CD4-positive, alpha-beta T cell (primary cell): ENCODE measurements at regions not wholly inside any gene's neighbourhood (a gene's known extent, or its start where the extent isn't known, plus 50 kb on each side); places are given as distances from the start of the nearest gene placed in this dataset.

Experiments used
- ATAC-seq: fragments of 200-7000 bp; cut with Tn5 transposase; one replicate; pipeline ENCODE4 v1.10.0; 2022; ENCODE audit warnings: mild to moderate bottlenecking; ENCODE audit not compliant: poor library complexity
- CTCF ChIA-PET: fragments of 350-600 bp; sonication (Branson Sonifier 250); formaldehyde crosslinking; loops from one replicate; lab custom pipeline; 2021; ENCODE audit warnings: antibody characterized with exemption, inconsistent platforms; lab: Charles Lee
- POLR2A ChIA-PET: fragments of 350-600 bp; sonication (Branson Sonifier 250); formaldehyde crosslinking; loops from one replicate; lab custom pipeline; 2021; ENCODE audit warnings: antibody characterized with exemption, inconsistent platforms; lab: Charles Lee
- DNase-seq, 14 experiments: peaks; one replicate each; pipeline ENCODE4 v3.0.0-alpha.2; 2013 to 2020; ENCODE audit warnings: mixed read lengths in 2 of 14
- H3K27ac ChIP-seq, 2 donors: one replicate each; pipeline versions ENCODE4 v1.5.1 to v1.7.0; 2013; ENCODE audit warnings: low read length in 2 of 2, low read depth in 1 of 2, mild to moderate bottlenecking in 1 of 2
- H3K27me3 ChIP-seq, 2 experiments: 1 replicate in 1 of 2; 2 replicates in 1 of 2; pipeline versions ENCODE4 v1.6.1 to v1.7.0; 2013; ENCODE audit warnings: low read length in 2 of 2, control low read depth in 1 of 2, mild to moderate bottlenecking in 1 of 2, moderate library complexity in 1 of 2; ENCODE audit not compliant: insufficient read depth in 2 of 2, control insufficient read depth in 1 of 2
- H3K36me3 ChIP-seq: one replicate; pipeline ENCODE4 v1.6.1; 2013; ENCODE audit warnings: low read length, control low read depth; ENCODE audit not compliant: insufficient read depth
- H3K4me1 ChIP-seq: one replicate; pipeline ENCODE4 v1.6.1; 2013; ENCODE audit warnings: low read length, control low read depth; ENCODE audit not compliant: insufficient read depth
- H3K4me3 ChIP-seq: one replicate; pipeline ENCODE4 v1.5.1; 2013; ENCODE audit warnings: mild to moderate bottlenecking, low read length, moderate library complexity
- H3K9me3 ChIP-seq, 2 experiments: 1 replicate in 1 of 2; 2 replicates in 1 of 2; pipeline versions ENCODE4 v1.6.1 to v1.7.0; 2013; ENCODE audit warnings: low read length in 2 of 2, mild to moderate bottlenecking in 2 of 2, control low read depth in 1 of 2, moderate library complexity in 1 of 2; ENCODE audit not compliant: control insufficient read depth in 1 of 2, insufficient read depth in 1 of 2
- H3K27ac Mint-ChIP-seq: one replicate; pipeline ENCODE4 v1.8.0; 2020; ENCODE audit warnings: mixed read lengths
- H3K27me3 Mint-ChIP-seq: one replicate; pipeline ENCODE4 v1.8.0; 2021; ENCODE audit warnings: mixed read lengths
- H3K36me3 Mint-ChIP-seq: one replicate; pipeline ENCODE4 v1.8.0; 2021; ENCODE audit warnings: low read depth, mixed read lengths
- H3K4me1 Mint-ChIP-seq: one replicate; pipeline ENCODE4 v1.8.0; 2021; ENCODE audit warnings: low read depth, mixed read lengths
- H3K4me3 Mint-ChIP-seq: one replicate; pipeline ENCODE4 v1.8.0; 2020; ENCODE audit warnings: mild to moderate bottlenecking, mixed read lengths
- H3K9me3 Mint-ChIP-seq: one replicate; pipeline ENCODE4 v1.8.0; 2020; ENCODE audit warnings: mixed read lengths
- intact Hi-C, 2 experiments: fragments of 100-400 bp; cut with DNase I in 1 of 2; cut with micrococcal nuclease in 1 of 2; formaldehyde crosslinking; loops; one replicate each; pipeline versions ENCODE4 v1.15.1 to v1.9.0; 2023 to 2025; cut with DNase I, micrococcal nuclease
- TF ChIP-seq, protein P1 (sequence below): fragments of 200-600 bp; IDR thresholded peaks from one replicate; pipeline ENCODE4 v1.8.0; 2022; ENCODE audit warnings: antibody characterized with exemption, mild to moderate bottlenecking

GRCh38 chr2:8452296-8452695, 229.6 kb upstream of the ID2 start:
- Histone ChIP-seq H3K36me3 (no peaks in the 10 kb centered on the region), H3K4me3 (no peak overlapping the region), H3K27ac (no peak overlapping the region), H3K27me3 (no peaks in the 10 kb centered on the region), H3K4me1 (peaks cover 29% of the 10 kb centered on the region), H3K9me3 (no peaks in the 10 kb centered on the region)
- Mint-ChIP-seq H3K4me1 (peaks cover 16% of the 10 kb centered on the region), H3K36me3 (no peaks in the 10 kb centered on the region), H3K27me3 (no peaks in the 10 kb centered on the region), H3K9me3 (no peaks in the 10 kb centered on the region), H3K27ac (no peak overlapping the region), H3K4me3 (no peak overlapping the region)
- intact Hi-C loops = loop anchor here (10.0 kb wide), 2 partner anchors 93 to 233 kb away; partner anchors contain the start of gene ID2 (in 1 of the 2)
- POLR2A ChIA-PET = no interaction called here
- DNase-seq (no peak), ATAC-seq (no peak)
- CTCF ChIA-PET = no interaction called here
- TF ChIP-seq, protein P1, sequence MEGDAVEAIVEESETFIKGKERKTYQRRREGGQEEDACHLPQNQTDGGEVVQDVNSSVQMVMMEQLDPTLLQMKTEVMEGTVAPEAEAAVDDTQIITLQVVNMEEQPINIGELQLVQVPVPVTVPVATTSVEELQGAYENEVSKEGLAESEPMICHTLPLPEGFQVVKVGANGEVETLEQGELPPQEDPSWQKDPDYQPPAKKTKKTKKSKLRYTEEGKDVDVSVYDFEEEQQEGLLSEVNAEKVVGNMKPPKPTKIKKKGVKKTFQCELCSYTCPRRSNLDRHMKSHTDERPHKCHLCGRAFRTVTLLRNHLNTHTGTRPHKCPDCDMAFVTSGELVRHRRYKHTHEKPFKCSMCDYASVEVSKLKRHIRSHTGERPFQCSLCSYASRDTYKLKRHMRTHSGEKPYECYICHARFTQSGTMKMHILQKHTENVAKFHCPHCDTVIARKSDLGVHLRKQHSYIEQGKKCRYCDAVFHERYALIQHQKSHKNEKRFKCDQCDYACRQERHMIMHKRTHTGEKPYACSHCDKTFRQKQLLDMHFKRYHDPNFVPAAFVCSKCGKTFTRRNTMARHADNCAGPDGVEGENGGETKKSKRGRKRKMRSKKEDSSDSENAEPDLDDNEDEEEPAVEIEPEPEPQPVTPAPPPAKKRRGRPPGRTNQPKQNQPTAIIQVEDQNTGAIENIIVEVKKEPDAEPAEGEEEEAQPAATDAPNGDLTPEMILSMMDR = no peak

- CTCF ChIA-PET = no interaction called here
- H3K4me1 ChIP-seq = peaks cover 36% of the 10 kb centered on the region
- no peak overlapping the region for H3K27ac ChIP-seq
- H3K27me3 ChIP-seq = no peaks in the 10 kb centered on the region
- TF ChIP-seq, protein P1 = no peak
- H3K4me1 Mint-ChIP-seq = peaks cover 25% of the 10 kb centered on the region
- no peaks in the 10 kb centered on the region for H3K27me3 Mint-ChIP-seq
- no peak overlapping the region for H3K27ac Mint-ChIP-seq
- H3K4me3 Mint-ChIP-seq = no peak overlapping the region
- H3K36me3 Mint-ChIP-seq = no peaks in the 10 kb centered on the region
- H3K4me3 ChIP-seq = no peak overlapping the region
- ATAC-seq (no peak), DNase-seq (no peak)
- no peaks in the 10 kb centered on the region for H3K9me3 Mint-ChIP-seq
- intact Hi-C loops = loop anchor here (10.0 kb wide), 2 partner anchors 92 to 232 kb away; partner anchors contain the start of gene ID2 (in 1 of the 2)
- H3K9me3 ChIP-seq = no peaks in the 10 kb centered on the region
- H3K36me3 ChIP-seq = no peaks in the 10 kb centered on the region
- POLR2A ChIA-PET = no interaction called here
These were observed 228.6 kb upstream of the ID2 start for GRCh38 chr2:8452979-8453903.

DNA sequence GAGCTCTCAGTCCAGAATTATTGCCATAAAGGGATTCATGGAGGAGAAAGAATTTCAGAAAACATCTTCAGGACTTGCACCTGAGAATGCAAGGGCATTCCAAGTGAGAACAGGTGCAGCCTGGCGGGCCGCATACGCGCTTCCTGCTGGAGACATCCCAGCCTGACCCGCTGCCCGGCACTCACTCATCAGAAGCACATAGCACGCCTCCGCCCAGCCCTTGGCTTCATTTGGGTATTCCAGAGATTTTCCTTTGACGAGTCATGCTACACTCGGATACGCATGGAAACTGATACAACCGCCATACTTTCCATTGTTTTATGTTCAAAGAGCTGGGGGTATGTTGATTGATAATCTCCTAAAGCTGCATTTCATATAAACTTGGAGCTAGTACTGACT, 228.0 kb upstream of the ID2 start:
- Histone ChIP-seq H3K9me3 (no peaks in the 10 kb centered on the region), H3K36me3 (no peaks in the 10 kb centered on the region), H3K4me3 (no peak overlapping the region), H3K27me3 (no peaks in the 10 kb centered on the region), H3K4me1 (peaks cover 41% of the 10 kb centered on the region), H3K27ac (no peak overlapping the region)
- intact Hi-C loops = loop anchor here (10.0 kb wide), 2 partner anchors 91 to 231 kb away; partner anchors contain the start of gene ID2 (in 1 of the 2)
- H3K27ac Mint-ChIP-seq = no peak overlapping the region
- TF ChIP-seq, protein P1 = no peak
- H3K36me3 Mint-ChIP-seq = no peaks in the 10 kb centered on the region
- peaks cover 25% of the 10 kb centered on the region for H3K4me1 Mint-ChIP-seq
- DNase-seq (no peak), ATAC-seq (no peak)
- no peaks in the 10 kb centered on the region for H3K27me3 Mint-ChIP-seq
- no peak overlapping the region for H3K4me3 Mint-ChIP-seq
- no peaks in the 10 kb centered on the region for H3K9me3 Mint-ChIP-seq
- ChIA-PET CTCF (no interaction called here), POLR2A (no interaction called here)
